Dendritic cell treated with granulocyte-macrophage colony-stimulating factor and Interleukin-4, amounts not matched to agents 40 ng/mL and 50 ng/mL, for 4 days (primary cell): ENCODE measurements at regions not wholly inside any gene's neighbourhood (a gene's known extent, or its start where the extent isn't known, plus 50 kb on each side); places are given as distances from the start of the nearest gene placed in this dataset.

Experiments
- H3K27ac Mint-ChIP-seq: one replicate; pipeline ENCODE4 v1.8.0; 2022; ENCODE audit warnings: mild to moderate bottlenecking, mixed read lengths
- H3K27me3 Mint-ChIP-seq: one replicate; pipeline ENCODE4 v1.8.0; 2022; ENCODE audit warnings: mild to moderate bottlenecking, mixed read lengths
- H3K36me3 Mint-ChIP-seq: one replicate; pipeline ENCODE4 v1.8.0; 2022; ENCODE audit warnings: low read depth, mixed read lengths
- H3K4me1 Mint-ChIP-seq: one replicate; pipeline ENCODE4 v1.8.0; 2022; ENCODE audit warnings: low read depth, mixed read lengths
- H3K4me3 Mint-ChIP-seq: one replicate; pipeline ENCODE4 v1.8.0; 2022; ENCODE audit warnings: mild to moderate bottlenecking, moderate library complexity, mixed read lengths
- H3K9me3 Mint-ChIP-seq: one replicate; pipeline ENCODE4 v1.8.0; 2022; ENCODE audit warnings: mixed read lengths
- intact Hi-C: fragments of 100-400 bp; cut with micrococcal nuclease; formaldehyde crosslinking; loops from one replicate; pipeline ENCODE4 v1.15.0; 2022

DNA sequence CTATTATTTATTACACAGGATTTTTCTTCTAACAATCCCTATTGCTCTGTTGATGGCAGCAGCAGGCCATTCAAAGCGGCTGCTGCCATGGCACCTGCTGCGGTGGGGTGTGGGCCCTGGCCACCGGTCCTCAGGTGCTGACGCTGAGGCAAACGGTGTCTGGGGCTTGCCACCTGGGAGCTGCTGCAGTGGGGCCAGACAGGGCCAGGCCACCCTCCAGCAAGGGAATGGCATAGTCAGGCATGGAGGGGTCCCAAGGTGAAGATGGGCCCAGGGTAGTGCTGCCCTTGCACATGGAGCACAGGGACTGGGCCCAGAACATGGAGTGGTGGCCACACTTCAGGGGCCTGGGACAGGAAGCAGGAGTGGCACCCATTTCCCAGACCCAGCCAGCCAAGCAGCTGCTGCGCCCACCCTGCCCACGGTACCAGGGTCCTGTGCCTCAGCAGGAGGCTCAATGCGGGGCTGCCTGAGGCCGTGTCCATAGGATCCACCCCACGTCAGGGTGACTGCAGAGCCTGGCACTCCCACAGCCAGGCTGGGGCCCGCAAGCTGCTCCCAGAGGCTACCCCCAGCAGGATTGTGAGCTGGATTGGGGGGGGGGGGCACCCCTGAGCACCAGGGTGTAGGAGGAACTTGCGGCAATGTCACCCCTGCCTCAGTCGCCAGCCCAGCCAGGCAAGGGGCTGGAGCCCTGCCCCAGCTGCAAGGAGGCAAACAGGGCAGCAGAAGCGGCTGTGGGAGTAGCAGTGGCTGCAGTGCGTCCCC is 53.9 kb upstream of the KRTAP11-1 start:
- intact Hi-C loops = no loop called here
- no peaks in the 10 kb centered on the region for H3K4me1 Mint-ChIP-seq
- H3K4me3 Mint-ChIP-seq = no peak overlapping the region
- H3K36me3 Mint-ChIP-seq = no peaks in the 10 kb centered on the region
- H3K9me3 Mint-ChIP-seq = peaks cover 59% of the 10 kb centered on the region
- H3K27ac Mint-ChIP-seq = no peak overlapping the region
- H3K27me3 Mint-ChIP-seq = no peaks in the 10 kb centered on the region

DNA sequence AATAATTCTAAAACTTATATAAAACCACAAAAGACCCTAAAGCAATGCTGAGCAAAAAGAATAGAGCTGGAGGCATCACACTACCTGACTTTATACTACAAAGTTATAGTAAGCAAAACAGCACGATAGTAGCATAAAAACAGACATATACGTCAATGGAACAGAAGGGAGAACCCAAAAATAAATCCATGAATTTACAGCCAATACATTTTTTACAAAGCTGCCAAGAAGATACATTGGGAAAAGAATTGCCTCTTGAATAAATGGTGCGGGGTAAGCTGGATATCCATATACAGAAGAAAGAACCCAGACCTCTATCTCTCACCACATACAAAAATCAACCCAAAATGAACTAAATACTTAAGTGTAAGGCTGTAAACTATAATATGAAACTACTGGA is 51.3 kb upstream of the KRTAP11-1 start:
- H3K27me3 Mint-ChIP-seq = no peaks in the 10 kb centered on the region
- peaks cover 57% of the 10 kb centered on the region for H3K9me3 Mint-ChIP-seq
- H3K36me3 Mint-ChIP-seq = no peaks in the 10 kb centered on the region
- intact Hi-C loops = no loop called here
- H3K4me1 Mint-ChIP-seq = no peaks in the 10 kb centered on the region
- no peak overlapping the region for H3K4me3 Mint-ChIP-seq
- no peak overlapping the region for H3K27ac Mint-ChIP-seq
